SK-N-SH (cell line): ENCODE measurements at regions not wholly inside any gene's neighbourhood (a gene's known extent, or its start where the extent isn't known, plus 50 kb on each side); places are given as distances from the start of the nearest gene placed in this dataset.
A peak's percentile ranks its signal among the peaks of the same experiment; 100 is the strongest.

Experiments used
- CTCF ChIA-PET: fragments of 300-600, 350-600 bp; formaldehyde crosslinking; extraction: SDS; loops from one replicate; lab custom pipeline; 2021; lab: Yijun Ruan, JAX
- POLR2A ChIA-PET: fragments of 350-600 bp; sonication (Branson Sonifier 250); formaldehyde crosslinking; extraction: SDS; loops from one replicate; lab custom pipeline; 2020; ENCODE audit warnings: antibody characterized with exemption, inconsistent platforms; lab: Yijun Ruan, JAX
- DNase-seq: peaks from one replicate; pipeline ENCODE4 v3.0.0; 2012
- H2AFZ ChIP-seq: fragments of 200-600 bp; sonication (generic); 2 replicates; pipeline ENCODE4 v1.8.1; 2016; ENCODE audit warnings: antibody characterized with exemption, mild to moderate bottlenecking, low read depth
- H3F3A ChIP-seq: fragments of 200-600 bp; sonication (generic); replicated peaks from 2 replicates; pipeline ENCODE3; 2016; ENCODE audit warnings: antibody characterized with exemption, mild to moderate bottlenecking; ENCODE audit not compliant: insufficient read depth
- H3K27ac ChIP-seq, 2 experiments: fragments of 200-500 bp in 1 of 2; fragments of 200-600 bp in 1 of 2; sonication (Bioruptor generic) in 1 of 2; sonication (generic), shearing (Covaris generic) in 1 of 2; 2 replicates each; pipeline versions ENCODE4 v1.5.1 to v1.6.1; 2014 to 2016; ENCODE audit warnings: low read depth in 2 of 2, inconsistent platforms in 1 of 2, low read length in 1 of 2, mild to moderate bottlenecking in 1 of 2, mixed read lengths in 1 of 2
- H3K27me3 ChIP-seq: fragments of 200-600 bp; sonication (generic), shearing (Covaris generic); 2 replicates; pipeline ENCODE4 v1.6.1; 2016; ENCODE audit warnings: mixed run types; ENCODE audit not compliant: insufficient read depth
- H3K36me3 ChIP-seq, 2 experiments: fragments of 200-500 bp in 1 of 2; fragments of 200-600 bp in 1 of 2; sonication (Bioruptor generic) in 1 of 2; sonication (generic) in 1 of 2; replicated peaks in 1 of 2; 2 replicates each; pipeline versions ENCODE3 to v1.5.1; 2014 to 2016; ENCODE audit warnings: low read length in 1 of 2, mild to moderate bottlenecking in 1 of 2; ENCODE audit not compliant: insufficient read depth in 2 of 2, control insufficient read depth in 1 of 2
- H3K4me1 ChIP-seq, 2 experiments: fragments of 200-500 bp in 1 of 2; fragments of 200-600 bp in 1 of 2; sonication (Bioruptor generic) in 1 of 2; sonication (generic), shearing (Covaris generic) in 1 of 2; 2 replicates each; pipeline versions ENCODE4 v1.5.1 to v1.6.1; 2014 to 2016; ENCODE audit warnings: low read depth in 1 of 2, low read length in 1 of 2, mixed run types in 1 of 2; ENCODE audit not compliant: insufficient read depth in 2 of 2, control insufficient read depth in 1 of 2
- H3K4me2 ChIP-seq: fragments of 200-600 bp; sonication (generic), shearing (Covaris generic); 2 replicates; pipeline ENCODE4 v1.6.1; 2017; ENCODE audit warnings: mixed run types
- H3K4me3 ChIP-seq, 2 experiments: fragments of 200-500 bp in 1 of 2; fragments of 200-600 bp in 1 of 2; sonication (Bioruptor generic) in 1 of 2; sonication (generic), shearing (Covaris generic) in 1 of 2; 2 replicates each; pipeline versions ENCODE4 v1.5.1 to v1.8.1; 2014 to 2016; ENCODE audit warnings: low read depth in 2 of 2, inconsistent platforms in 1 of 2, low read length in 1 of 2, mild to moderate bottlenecking in 1 of 2, mixed read lengths in 1 of 2, moderate library complexity in 1 of 2
- H3K79me2 ChIP-seq: fragments of 200-600 bp; sonication (generic); 2 replicates; pipeline ENCODE4 v1.8.1; 2017; ENCODE audit warnings: mild to moderate bottlenecking; ENCODE audit not compliant: insufficient read depth
- H3K9ac ChIP-seq: fragments of 200-600 bp; sonication (generic); 2 replicates; pipeline ENCODE4 v1.6.1; 2017; ENCODE audit warnings: mixed run types
- H3K9me2 ChIP-seq: fragments of 200-600 bp; sonication (generic); 2 replicates; pipeline ENCODE4 v1.6.1; 2017; ENCODE audit warnings: mixed run types
- H3K9me3 ChIP-seq: fragments of 200-600 bp; sonication (generic); 2 replicates; pipeline ENCODE4 v1.6.1; 2017; ENCODE audit warnings: mixed run types, mild to moderate bottlenecking, moderate library complexity
- H4K20me1 ChIP-seq: fragments of 200-600 bp; sonication (generic); 2 replicates; pipeline ENCODE4 v1.6.1; 2017; ENCODE audit warnings: mild to moderate bottlenecking, mixed run types; ENCODE audit not compliant: insufficient read depth
- FOXJ3 ChIP-seq: sonication (generic); formaldehyde crosslinking; IDR thresholded peaks from 2 replicates; pipeline ENCODE4 v1.5.1; 2020; ENCODE audit warnings: mild to moderate bottlenecking, missing genetic modification reagents
- NFIC ChIP-seq: IDR thresholded peaks from 2 replicates; pipeline ENCODE4 v1.4.0; 2012; ENCODE audit warnings: borderline replicate concordance
- NRF1 ChIP-seq: IDR thresholded peaks from 2 replicates; pipeline ENCODE4 v1.6.1; 2012; ENCODE audit warnings: low read depth, mild to moderate bottlenecking, low read length
- RAD21 ChIP-seq: IDR thresholded peaks from 2 replicates; pipeline ENCODE4 v1.6.1; 2012; ENCODE audit warnings: mild to moderate bottlenecking, low read length
- RXRA ChIP-seq: IDR thresholded peaks from 2 replicates; pipeline ENCODE4 v1.4.0; 2012; ENCODE audit warnings: low read depth, mild to moderate bottlenecking, borderline replicate concordance
- SIN3A ChIP-seq: IDR thresholded peaks from 2 replicates; pipeline ENCODE4 v1.6.1; 2012; ENCODE audit warnings: low read depth, mild to moderate bottlenecking, low read length, moderate library complexity, borderline replicate concordance
- TEAD4 ChIP-seq: IDR thresholded peaks from 2 replicates; pipeline ENCODE4 v1.4.0; 2012; ENCODE audit warnings: mild to moderate bottlenecking, borderline replicate concordance; ENCODE audit not compliant: insufficient read depth
- TF ChIP-seq, protein P1 (sequence below): fragments of 150-350 bp; IDR thresholded peaks from 2 replicates; pipeline ENCODE4 v1.6.1; 2017; ENCODE audit warnings: antibody characterized with exemption, low read length, low read depth, borderline replicate concordance
- TF ChIP-seq, protein P2 (sequence below): IDR thresholded peaks from 2 replicates; pipeline ENCODE4 v1.4.0; 2012; ENCODE audit warnings: low read depth, borderline replicate concordance
- TF ChIP-seq, protein P3 (sequence below): IDR thresholded peaks from 2 replicates; pipeline ENCODE4 v1.6.1; 2012; ENCODE audit warnings: mild to moderate bottlenecking, low read depth, low read length, moderate library complexity
- TF ChIP-seq, protein P4 (sequence below): IDR thresholded peaks from 2 replicates; pipeline ENCODE4 v1.4.0; 2012; ENCODE audit warnings: low read depth, borderline replicate concordance

DNA sequence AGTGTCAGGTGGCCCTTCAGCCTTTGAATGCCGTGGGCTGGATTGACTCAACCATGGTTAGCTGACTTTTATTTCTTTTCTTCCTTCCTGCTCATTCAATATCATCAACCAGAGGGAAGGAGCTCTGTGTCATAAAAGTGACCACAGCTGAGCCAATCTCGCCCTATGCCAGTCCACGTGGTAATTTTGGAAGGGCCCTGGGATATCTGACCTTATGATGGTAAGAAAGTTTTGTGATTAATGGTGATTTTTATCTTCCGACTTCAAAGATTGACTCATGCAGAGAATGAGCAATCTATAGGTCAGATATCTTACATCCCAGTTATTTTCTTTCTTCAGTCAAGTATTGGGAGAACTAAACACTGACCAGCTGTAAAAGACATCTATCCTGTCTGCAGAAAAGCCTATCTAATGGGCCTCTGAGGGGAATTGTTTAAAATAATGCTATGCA is 170.3 kb downstream of the ZC3H11B start (continued):
- TF ChIP-seq, protein P1, sequence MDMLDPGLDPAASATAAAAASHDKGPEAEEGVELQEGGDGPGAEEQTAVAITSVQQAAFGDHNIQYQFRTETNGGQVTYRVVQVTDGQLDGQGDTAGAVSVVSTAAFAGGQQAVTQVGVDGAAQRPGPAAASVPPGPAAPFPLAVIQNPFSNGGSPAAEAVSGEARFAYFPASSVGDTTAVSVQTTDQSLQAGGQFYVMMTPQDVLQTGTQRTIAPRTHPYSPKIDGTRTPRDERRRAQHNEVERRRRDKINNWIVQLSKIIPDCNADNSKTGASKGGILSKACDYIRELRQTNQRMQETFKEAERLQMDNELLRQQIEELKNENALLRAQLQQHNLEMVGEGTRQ = no peak
- TF ChIP-seq, protein P2, sequence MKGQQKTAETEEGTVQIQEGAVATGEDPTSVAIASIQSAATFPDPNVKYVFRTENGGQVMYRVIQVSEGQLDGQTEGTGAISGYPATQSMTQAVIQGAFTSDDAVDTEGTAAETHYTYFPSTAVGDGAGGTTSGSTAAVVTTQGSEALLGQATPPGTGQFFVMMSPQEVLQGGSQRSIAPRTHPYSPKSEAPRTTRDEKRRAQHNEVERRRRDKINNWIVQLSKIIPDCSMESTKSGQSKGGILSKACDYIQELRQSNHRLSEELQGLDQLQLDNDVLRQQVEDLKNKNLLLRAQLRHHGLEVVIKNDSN = peak; percentile 60
- TF ChIP-seq, protein P3, sequence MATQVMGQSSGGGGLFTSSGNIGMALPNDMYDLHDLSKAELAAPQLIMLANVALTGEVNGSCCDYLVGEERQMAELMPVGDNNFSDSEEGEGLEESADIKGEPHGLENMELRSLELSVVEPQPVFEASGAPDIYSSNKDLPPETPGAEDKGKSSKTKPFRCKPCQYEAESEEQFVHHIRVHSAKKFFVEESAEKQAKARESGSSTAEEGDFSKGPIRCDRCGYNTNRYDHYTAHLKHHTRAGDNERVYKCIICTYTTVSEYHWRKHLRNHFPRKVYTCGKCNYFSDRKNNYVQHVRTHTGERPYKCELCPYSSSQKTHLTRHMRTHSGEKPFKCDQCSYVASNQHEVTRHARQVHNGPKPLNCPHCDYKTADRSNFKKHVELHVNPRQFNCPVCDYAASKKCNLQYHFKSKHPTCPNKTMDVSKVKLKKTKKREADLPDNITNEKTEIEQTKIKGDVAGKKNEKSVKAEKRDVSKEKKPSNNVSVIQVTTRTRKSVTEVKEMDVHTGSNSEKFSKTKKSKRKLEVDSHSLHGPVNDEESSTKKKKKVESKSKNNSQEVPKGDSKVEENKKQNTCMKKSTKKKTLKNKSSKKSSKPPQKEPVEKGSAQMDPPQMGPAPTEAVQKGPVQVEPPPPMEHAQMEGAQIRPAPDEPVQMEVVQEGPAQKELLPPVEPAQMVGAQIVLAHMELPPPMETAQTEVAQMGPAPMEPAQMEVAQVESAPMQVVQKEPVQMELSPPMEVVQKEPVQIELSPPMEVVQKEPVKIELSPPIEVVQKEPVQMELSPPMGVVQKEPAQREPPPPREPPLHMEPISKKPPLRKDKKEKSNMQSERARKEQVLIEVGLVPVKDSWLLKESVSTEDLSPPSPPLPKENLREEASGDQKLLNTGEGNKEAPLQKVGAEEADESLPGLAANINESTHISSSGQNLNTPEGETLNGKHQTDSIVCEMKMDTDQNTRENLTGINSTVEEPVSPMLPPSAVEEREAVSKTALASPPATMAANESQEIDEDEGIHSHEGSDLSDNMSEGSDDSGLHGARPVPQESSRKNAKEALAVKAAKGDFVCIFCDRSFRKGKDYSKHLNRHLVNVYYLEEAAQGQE = no peak
- no peak for TF ChIP-seq FOXJ3 (CRISPR knock-in tag)
- TF ChIP-seq, all 33 proteins: peak for 14

DNA sequence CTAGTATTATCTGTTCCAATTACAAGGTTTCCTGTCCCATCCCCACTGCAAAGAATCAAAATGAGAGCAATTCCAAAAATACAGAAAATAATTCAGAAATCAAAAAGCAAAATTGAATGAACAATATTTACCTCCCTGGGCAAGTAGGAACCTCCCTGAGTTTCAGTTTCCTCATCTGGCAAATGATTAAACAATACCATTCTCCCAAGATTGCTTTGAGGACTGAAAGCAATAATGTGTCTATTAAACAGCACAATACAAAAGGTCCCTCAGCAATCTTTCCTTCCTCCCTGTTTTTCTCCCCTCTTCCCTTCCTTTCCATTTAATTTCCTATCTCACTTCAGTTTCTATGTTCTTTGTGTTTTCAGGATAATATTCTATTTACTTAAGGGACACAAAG is 171.0 kb downstream of the ZC3H11B start:
- no peaks in the 10 kb centered on the region for H3K36me3 ChIP-seq
- no peaks in the 10 kb centered on the region for H4K20me1 ChIP-seq
- ChIA-PET CTCF (no interaction called here), POLR2A (no interaction called here)
- no peaks in the 10 kb centered on the region; a peak in 1 of 4 replicates for H3K4me1 ChIP-seq
- DNase-seq = no peak
- H3K27ac ChIP-seq = peak overlapping the region in 1 of 2 experiments; percentile 52; a peak in 2 of 4 replicates
- H3F3A ChIP-seq = peaks cover 23% of the 10 kb centered on the region
- peak overlapping the region; percentile 2; the same call in 1 of the 2 replicates for H3K4me2 ChIP-seq
- H3K9ac ChIP-seq = no peak overlapping the region
- peak overlapping the region; percentile 39; the same call in 1 of the 2 replicates for H2AFZ ChIP-seq
- no peaks in the 10 kb centered on the region for H3K9me2 ChIP-seq
- no peaks in the 10 kb centered on the region for H3K27me3 ChIP-seq
- H3K9me3 ChIP-seq = no peaks in the 10 kb centered on the region
- no peak overlapping the region for H3K4me3 ChIP-seq
- TF ChIP-seq TEAD4 = no peak
- TF ChIP-seq RAD21 = no peak
- TF ChIP-seq, protein P4, sequence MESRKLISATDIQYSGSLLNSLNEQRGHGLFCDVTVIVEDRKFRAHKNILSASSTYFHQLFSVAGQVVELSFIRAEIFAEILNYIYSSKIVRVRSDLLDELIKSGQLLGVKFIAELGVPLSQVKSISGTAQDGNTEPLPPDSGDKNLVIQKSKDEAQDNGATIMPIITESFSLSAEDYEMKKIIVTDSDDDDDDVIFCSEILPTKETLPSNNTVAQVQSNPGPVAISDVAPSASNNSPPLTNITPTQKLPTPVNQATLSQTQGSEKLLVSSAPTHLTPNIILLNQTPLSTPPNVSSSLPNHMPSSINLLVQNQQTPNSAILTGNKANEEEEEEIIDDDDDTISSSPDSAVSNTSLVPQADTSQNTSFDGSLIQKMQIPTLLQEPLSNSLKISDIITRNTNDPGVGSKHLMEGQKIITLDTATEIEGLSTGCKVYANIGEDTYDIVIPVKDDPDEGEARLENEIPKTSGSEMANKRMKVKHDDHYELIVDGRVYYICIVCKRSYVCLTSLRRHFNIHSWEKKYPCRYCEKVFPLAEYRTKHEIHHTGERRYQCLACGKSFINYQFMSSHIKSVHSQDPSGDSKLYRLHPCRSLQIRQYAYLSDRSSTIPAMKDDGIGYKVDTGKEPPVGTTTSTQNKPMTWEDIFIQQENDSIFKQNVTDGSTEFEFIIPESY = no peak
- no peak for TF ChIP-seq FOXJ3 (CRISPR knock-in tag)
- no peak for TF ChIP-seq NRF1
- no peak for TF ChIP-seq RXRA
- no peak for TF ChIP-seq SIN3A
- TF ChIP-seq NFIC = no peak
- H3K79me2 ChIP-seq = no peaks in the 10 kb centered on the region
